DOHH2 (cell line): ENCODE measurements at regions not wholly inside any gene's neighbourhood (a gene's known extent, or its start where the extent isn't known, plus 50 kb on each side); places are given as distances from the start of the nearest gene placed in this dataset.

Experiments used
- H3F3A ChIP-seq: fragments of 200-600 bp; sonication (generic), shearing (Covaris generic); 2 replicates; pipeline ENCODE4 v1.6.0; 2016; ENCODE audit warnings: antibody characterized with exemption, mild to moderate bottlenecking; ENCODE audit not compliant: control insufficient read depth, insufficient read depth
- H3K27ac ChIP-seq: fragments of 200-600 bp; sonication (generic); 2 replicates; pipeline ENCODE4 v1.5.1; 2014; ENCODE audit warnings: low read depth, mild to moderate bottlenecking, low read length, moderate library complexity
- H3K27me3 ChIP-seq: fragments of 200-600 bp; sonication (generic); 2 replicates; pipeline ENCODE4 v1.6.1; 2014; ENCODE audit warnings: mild to moderate bottlenecking, low read length, mixed read lengths; ENCODE audit not compliant: control insufficient read depth
- H3K36me3 ChIP-seq: fragments of 200-600 bp; sonication (generic); 2 replicates; pipeline ENCODE4 v1.6.1; 2014; ENCODE audit warnings: mild to moderate bottlenecking, low read length, moderate library complexity, mixed read lengths; ENCODE audit not compliant: control insufficient read depth
- H3K4me1 ChIP-seq: fragments of 200-600 bp; sonication (generic); 2 replicates; pipeline ENCODE4 v1.6.1; 2014; ENCODE audit warnings: mild to moderate bottlenecking, low read length, mixed read lengths; ENCODE audit not compliant: control insufficient read depth
- H3K4me2 ChIP-seq: fragments of 200-600 bp; sonication (generic); 2 replicates; pipeline ENCODE4 v1.6.0; 2014; ENCODE audit warnings: mild to moderate bottlenecking, low read length, moderate library complexity
- H3K4me3 ChIP-seq: fragments of 200-600 bp; sonication (generic); 2 replicates; pipeline ENCODE4 v1.5.1; 2014; ENCODE audit warnings: mild to moderate bottlenecking, low read length, mixed read lengths
- H3K79me2 ChIP-seq: fragments of 200-600 bp; sonication (generic); 2 replicates; pipeline ENCODE4 v1.6.1; 2014; ENCODE audit warnings: mild to moderate bottlenecking, low read length, mixed read lengths; ENCODE audit not compliant: control insufficient read depth
- H3K9me2 ChIP-seq: fragments of 200-600 bp; sonication (generic); replicated peaks from 2 replicates; pipeline ENCODE4 v1.6.1; 2014; ENCODE audit warnings: mild to moderate bottlenecking, low read length, mixed read lengths; ENCODE audit not compliant: control insufficient read depth
- H3K9me3 ChIP-seq: fragments of 200-600 bp; sonication (generic); 2 replicates; pipeline ENCODE4 v1.6.1; 2014; ENCODE audit warnings: antibody characterized with exemption, low read length, mixed read lengths; ENCODE audit not compliant: control insufficient read depth, insufficient read depth
- H4K20me1 ChIP-seq: fragments of 200-600 bp; sonication (generic); 2 replicates; pipeline ENCODE4 v1.6.0; 2014; ENCODE audit warnings: low read depth, mild to moderate bottlenecking, antibody characterized with exemption, low read length, moderate library complexity; ENCODE audit not compliant: control insufficient read depth, insufficient read depth
- EZH2phosphoT487 ChIP-seq: fragments of 200-600 bp; sonication (generic); IDR thresholded peaks from 2 replicates; pipeline ENCODE4 v1.6.1; 2017; ENCODE audit warnings: borderline replicate concordance, mild to moderate bottlenecking, antibody characterized with exemption, low read length, moderate library complexity, mixed read lengths
- TF ChIP-seq, protein P1 (sequence below): fragments of 200-600 bp; sonication (generic); IDR thresholded peaks from one replicate; pipeline ENCODE4 v1.5.1; 2014; ENCODE audit warnings: antibody characterized with exemption, mild to moderate bottlenecking, low read depth, low read length; ENCODE audit not compliant: poor library complexity, severe bottlenecking

DNA sequence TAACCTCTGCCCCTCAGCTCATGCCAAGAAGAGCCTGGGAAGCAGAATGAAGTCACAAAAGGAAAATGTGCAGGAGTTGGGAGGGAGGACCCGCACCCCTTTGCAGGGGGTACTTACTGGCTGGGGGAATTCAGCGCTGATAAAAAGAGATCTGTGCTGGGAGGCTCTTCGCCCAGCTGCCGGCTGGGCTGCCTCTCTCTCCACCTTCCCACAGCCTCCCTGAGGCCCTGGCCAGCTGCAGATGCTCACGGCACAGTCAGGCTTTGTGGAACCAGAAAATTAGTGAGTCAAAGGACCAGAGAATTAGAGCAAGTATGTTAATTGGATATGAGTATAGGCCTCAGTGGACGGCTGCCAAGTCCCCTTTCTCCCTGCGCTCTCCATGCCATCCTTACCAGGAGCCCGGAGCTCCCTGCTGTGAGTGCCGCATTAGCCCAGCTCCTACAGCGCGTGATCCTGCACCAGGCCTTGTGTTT, 181.7 kb upstream of the SH3BP4 start:
- no peak for TF ChIP-seq EZH2phosphoT487
- TF ChIP-seq, protein P1, sequence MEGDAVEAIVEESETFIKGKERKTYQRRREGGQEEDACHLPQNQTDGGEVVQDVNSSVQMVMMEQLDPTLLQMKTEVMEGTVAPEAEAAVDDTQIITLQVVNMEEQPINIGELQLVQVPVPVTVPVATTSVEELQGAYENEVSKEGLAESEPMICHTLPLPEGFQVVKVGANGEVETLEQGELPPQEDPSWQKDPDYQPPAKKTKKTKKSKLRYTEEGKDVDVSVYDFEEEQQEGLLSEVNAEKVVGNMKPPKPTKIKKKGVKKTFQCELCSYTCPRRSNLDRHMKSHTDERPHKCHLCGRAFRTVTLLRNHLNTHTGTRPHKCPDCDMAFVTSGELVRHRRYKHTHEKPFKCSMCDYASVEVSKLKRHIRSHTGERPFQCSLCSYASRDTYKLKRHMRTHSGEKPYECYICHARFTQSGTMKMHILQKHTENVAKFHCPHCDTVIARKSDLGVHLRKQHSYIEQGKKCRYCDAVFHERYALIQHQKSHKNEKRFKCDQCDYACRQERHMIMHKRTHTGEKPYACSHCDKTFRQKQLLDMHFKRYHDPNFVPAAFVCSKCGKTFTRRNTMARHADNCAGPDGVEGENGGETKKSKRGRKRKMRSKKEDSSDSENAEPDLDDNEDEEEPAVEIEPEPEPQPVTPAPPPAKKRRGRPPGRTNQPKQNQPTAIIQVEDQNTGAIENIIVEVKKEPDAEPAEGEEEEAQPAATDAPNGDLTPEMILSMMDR = no peak
- no peaks in the 10 kb centered on the region for H3K36me3 ChIP-seq
- H3K79me2 ChIP-seq = no peaks in the 10 kb centered on the region
- H3K4me2 ChIP-seq = no peak overlapping the region
- no peak overlapping the region for H3K4me3 ChIP-seq
- no peaks in the 10 kb centered on the region for H3K4me1 ChIP-seq
- no peaks in the 10 kb centered on the region for H4K20me1 ChIP-seq
- H3K9me2 ChIP-seq = no peaks in the 10 kb centered on the region
- H3F3A ChIP-seq = no peaks in the 10 kb centered on the region
- no peaks in the 10 kb centered on the region for H3K27me3 ChIP-seq
- no peak overlapping the region for H3K27ac ChIP-seq
- no peaks in the 10 kb centered on the region for H3K9me3 ChIP-seq

DNA sequence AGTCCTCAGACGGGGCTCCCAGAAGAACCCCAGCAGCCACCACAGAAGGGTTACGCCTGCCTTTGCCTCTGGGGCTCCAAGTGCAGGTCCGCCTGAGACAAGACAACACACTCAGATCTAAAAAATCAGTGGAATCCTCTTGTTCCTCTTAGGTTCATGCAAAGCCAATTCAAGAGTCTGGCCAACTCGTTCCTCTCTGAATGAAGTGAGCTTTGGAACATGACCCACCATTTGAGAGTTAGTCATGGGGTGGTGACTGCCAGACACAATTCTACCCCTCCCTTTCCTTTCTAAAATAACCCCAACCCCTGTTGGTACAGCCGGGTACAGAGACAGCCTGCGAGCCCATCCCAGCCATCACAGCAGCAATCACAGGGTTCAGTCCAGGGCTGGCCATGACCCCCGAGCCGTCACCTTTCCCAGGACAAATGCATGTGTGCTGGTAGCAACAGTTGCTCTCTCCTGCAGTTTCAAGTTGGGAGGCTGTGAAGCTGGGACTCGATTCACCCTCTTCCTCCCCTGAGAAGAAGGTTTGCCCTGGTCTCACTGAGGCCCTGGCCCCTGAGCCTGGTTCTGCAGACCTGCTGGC, 183.1 kb upstream of the SH3BP4 start:
- Histone ChIP-seq H3K36me3 (no peaks in the 10 kb centered on the region), H3K79me2 (no peaks in the 10 kb centered on the region), H3F3A (no peaks in the 10 kb centered on the region), H3K4me3 (no peak overlapping the region), H3K27ac (no peak overlapping the region), H3K4me1 (no peaks in the 10 kb centered on the region), H3K9me3 (no peaks in the 10 kb centered on the region), H3K9me2 (no peaks in the 10 kb centered on the region), H4K20me1 (no peaks in the 10 kb centered on the region), H3K4me2 (no peak overlapping the region), H3K27me3 (no peaks in the 10 kb centered on the region)
- TF ChIP-seq, protein P1 = no peak

DNA sequence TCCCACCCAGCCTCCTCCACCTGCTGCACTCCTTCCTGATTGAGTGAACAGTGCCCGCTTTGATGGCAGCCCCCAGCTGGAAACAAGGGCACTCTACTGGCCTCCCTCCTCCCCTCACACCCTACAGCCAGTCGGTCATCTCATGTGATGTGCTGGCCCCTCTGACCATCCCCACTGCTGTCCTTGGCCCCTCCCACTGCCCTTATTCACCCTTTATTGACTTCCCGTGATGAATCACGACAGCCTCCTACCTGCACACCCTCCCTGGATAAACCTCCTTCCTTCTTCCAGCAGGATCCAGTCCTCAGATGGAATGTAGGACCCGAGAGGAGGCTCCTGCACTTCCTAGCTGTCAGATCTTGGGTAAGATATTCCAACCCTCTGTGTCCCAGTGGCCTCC, 186.5 kb upstream of the SH3BP4 start:
- Histone ChIP-seq H3K9me3 (no peaks in the 10 kb centered on the region), H3K27ac (no peak overlapping the region), H3K4me1 (no peaks in the 10 kb centered on the region), H3F3A (no peaks in the 10 kb centered on the region), H4K20me1 (no peaks in the 10 kb centered on the region), H3K79me2 (no peaks in the 10 kb centered on the region), H3K9me2 (no peaks in the 10 kb centered on the region), H3K4me2 (no peak overlapping the region), H3K36me3 (no peaks in the 10 kb centered on the region), H3K27me3 (no peaks in the 10 kb centered on the region), H3K4me3 (no peak overlapping the region)
- TF ChIP-seq, protein P1 = no peak
- no peak for TF ChIP-seq EZH2phosphoT487
